Liver (tissue), 8 donors: ENCODE measurements at regions not wholly inside any gene's neighbourhood (a gene's known extent, or its start where the extent isn't known, plus 50 kb on each side); places are given as distances from the start of the nearest gene placed in this dataset.

ENCODE experiments used
- DNase-seq: peaks from one replicate; pipeline ENCODE4 v3.0.0-alpha.2; 2017; ENCODE audit warnings: low spot score
- H3K27ac ChIP-seq, 2 donors: one replicate each; pipeline ENCODE4 v1.7.0; 2013; ENCODE audit warnings: inconsistent platforms in 2 of 2, low read length in 2 of 2, control low read depth in 1 of 2, low read depth in 1 of 2, mild to moderate bottlenecking in 1 of 2
- H3K27me3 ChIP-seq, 4 donors: one replicate each; pipeline versions ENCODE4 v1.6.1 to v1.7.0; 2013; ENCODE audit warnings: low read length in 3 of 4, inconsistent platforms in 1 of 4, mild to moderate bottlenecking in 1 of 4, moderate library complexity in 1 of 4; ENCODE audit not compliant: control insufficient read depth in 4 of 4, insufficient read depth in 4 of 4
- H3K36me3 ChIP-seq, 4 donors: one replicate each; pipeline versions ENCODE4 v1.6.1 to v1.7.0; 2013; ENCODE audit warnings: low read length in 3 of 4, mild to moderate bottlenecking in 3 of 4, low read depth in 1 of 4, moderate library complexity in 1 of 4; ENCODE audit not compliant: control insufficient read depth in 4 of 4, insufficient read depth in 3 of 4
- H3K4me1 ChIP-seq, 4 donors: one replicate each; pipeline versions ENCODE4 v1.6.1 to v1.7.0; 2013; ENCODE audit warnings: low read length in 3 of 4, mild to moderate bottlenecking in 3 of 4, moderate library complexity in 1 of 4; ENCODE audit not compliant: control insufficient read depth in 4 of 4, insufficient read depth in 4 of 4
- H3K4me3 ChIP-seq, 3 donors: one replicate each; pipeline versions ENCODE4 v1.6.1 to v1.7.0; 2013; ENCODE audit warnings: low read length in 3 of 3, control low read depth in 1 of 3, low read depth in 1 of 3, mild to moderate bottlenecking in 1 of 3
- H3K9ac ChIP-seq, 2 donors: one replicate each; pipeline ENCODE4 v1.7.0; 2013; ENCODE audit warnings: low read length in 2 of 2, mild to moderate bottlenecking in 2 of 2, moderate library complexity in 2 of 2, control low read depth in 1 of 2, low read depth in 1 of 2
- H3K9me3 ChIP-seq, 4 donors: one replicate each; pipeline versions ENCODE4 v1.6.1 to v1.7.0; 2013; ENCODE audit warnings: low read length in 3 of 4; ENCODE audit not compliant: control insufficient read depth in 4 of 4
- ATF3 ChIP-seq: IDR thresholded peaks from 2 replicates; pipeline ENCODE4 v1.6.1; 2016; ENCODE audit warnings: antibody characterized with exemption
- EGR1 ChIP-seq, 2 donors: IDR thresholded peaks; 2 replicates each; pipeline ENCODE4 v1.6.1; 2016 to 2018; ENCODE audit warnings: antibody characterized with exemption in 2 of 2, low read depth in 2 of 2
- FOXA1 ChIP-seq: IDR thresholded peaks from 2 replicates; pipeline ENCODE4 v1.6.1; 2016; ENCODE audit warnings: antibody characterized with exemption
- FOXA2 ChIP-seq: IDR thresholded peaks from 2 replicates; pipeline ENCODE4 v1.6.1; 2016; ENCODE audit warnings: antibody characterized with exemption
- HNF4A ChIP-seq, 2 donors: conservative IDR thresholded peaks; 2 replicates each; pipeline ENCODE4 v1.6.1; 2016; ENCODE audit warnings: antibody characterized with exemption in 2 of 2, mild to moderate bottlenecking in 2 of 2
- JUND ChIP-seq, 2 donors: IDR thresholded peaks; 2 replicates each; pipeline ENCODE4 v1.6.1; 2016; ENCODE audit warnings: antibody characterized with exemption in 2 of 2
- MAX ChIP-seq: IDR thresholded peaks from 2 replicates; pipeline ENCODE4 v1.6.1; 2016; ENCODE audit warnings: antibody characterized with exemption
- NR2F2 ChIP-seq: IDR thresholded peaks from 2 replicates; pipeline ENCODE4 v1.6.1; 2016; ENCODE audit warnings: antibody characterized with exemption
- RAD21 ChIP-seq, 2 donors: IDR thresholded peaks; 2 replicates each; pipeline ENCODE4 v1.6.1; 2016; ENCODE audit warnings: antibody characterized with exemption in 2 of 2, mild to moderate bottlenecking in 2 of 2
- RXRA ChIP-seq, 2 donors: IDR thresholded peaks; 2 replicates each; pipeline ENCODE4 v1.6.1; 2017 to 2018; ENCODE audit warnings: antibody characterized with exemption in 2 of 2, mild to moderate bottlenecking in 1 of 2
- SP1 ChIP-seq: IDR thresholded peaks from 2 replicates; pipeline ENCODE4 v1.6.1; 2018; ENCODE audit warnings: antibody characterized with exemption, mild to moderate bottlenecking
- TAF1 ChIP-seq: conservative IDR thresholded peaks from 2 replicates; pipeline ENCODE4 v1.6.1; 2016; ENCODE audit warnings: antibody characterized with exemption, mild to moderate bottlenecking
- YY1 ChIP-seq: IDR thresholded peaks from 2 replicates; pipeline ENCODE4 v1.6.1; 2016; ENCODE audit warnings: antibody characterized with exemption, mild to moderate bottlenecking
- WGBS: extraction: QIAGEN DNeasy Blood & Tissue Kit; methylation state at CpG from one replicate; pipeline ENCODE4 v1.1.7; 2013; 5-methylcytosine and 5-hydroxymethylcytosine counted together
- TF ChIP-seq, protein P1 (sequence below): IDR thresholded peaks from 2 replicates; pipeline ENCODE4 v1.6.1; 2016; ENCODE audit warnings: antibody characterized with exemption, mild to moderate bottlenecking
- TF ChIP-seq, protein P2 (sequence below): fragments of 150-350 bp; IDR thresholded peaks from 2 replicates; pipeline ENCODE4 v1.5.1; 2017; ENCODE audit warnings: improper control_type of control experiment, low read depth, low read length; ENCODE audit not compliant: missing input control
- TF ChIP-seq, protein P3 (sequence below): IDR thresholded peaks from 2 replicates; pipeline ENCODE4 v1.6.1; 2016; ENCODE audit warnings: antibody characterized with exemption
- donor health status: healthy.
- donor health status: healthy.
- donor health status: healthy.
- donor health status: healthy.
- donor health status: healthy.

GRCh38 chr4:25505637-25505991 lies 128.6 kb downstream of the ANAPC4 start:
- no peak overlapping the region for H3K27ac ChIP-seq
- no peak overlapping the region for H3K4me3 ChIP-seq
- H3K9ac ChIP-seq, result no peak overlapping the region
- no peaks in the 10 kb centered on the region for H3K4me1 ChIP-seq
- no peak for DNase-seq
- no peaks in the 10 kb centered on the region for H3K9me3 ChIP-seq
- 94% methylated on average over 23 of the region's 23 CpGs for WGBS
- TF ChIP-seq TAF1, result no peak
- H3K27me3 ChIP-seq, result no peaks in the 10 kb centered on the region
- no peaks in the 10 kb centered on the region for H3K36me3 ChIP-seq

DNA sequence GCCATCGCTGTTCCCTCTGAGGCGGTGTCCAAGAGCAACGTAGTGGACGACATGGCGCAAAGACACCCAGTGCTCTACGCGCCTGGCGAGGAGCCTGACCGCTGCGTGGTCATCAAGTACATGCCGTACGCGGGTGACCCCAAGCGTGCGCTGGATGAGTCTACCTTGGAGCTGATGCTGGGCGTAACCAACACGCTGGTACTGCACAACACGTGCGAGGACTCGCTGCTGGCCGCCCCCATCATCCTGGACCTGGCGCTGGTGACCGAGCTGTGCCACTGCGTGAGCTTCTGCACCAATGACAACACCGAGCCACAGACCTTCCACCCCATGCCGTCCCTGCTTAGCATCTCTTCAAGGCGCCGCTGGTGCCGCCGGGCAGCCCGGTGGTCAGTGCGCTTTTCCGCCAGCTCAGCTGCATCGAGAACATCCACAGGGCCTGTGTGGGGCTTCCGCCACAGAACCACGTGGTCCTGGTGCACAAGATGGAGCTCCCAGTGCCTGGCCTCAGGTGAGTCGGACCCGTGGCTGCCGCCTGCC lies 129.0 kb downstream of the ANAPC4 start:
- H3K9ac ChIP-seq, result no peak overlapping the region
- H3K36me3 ChIP-seq, result no peaks in the 10 kb centered on the region
- WGBS, result 97% methylated on average over 39 of the region's 39 CpGs
- TF ChIP-seq HNF4A (conservative IDR thresholded peaks at IDR 0.05) (no peak), RXRA (IDR thresholded peaks at IDR 0.05) (no peak), YY1 (no peak), RAD21 (IDR thresholded peaks at IDR 0.05) (no peak), FOXA1 (no peak), SP1 (no peak), TAF1 (no peak), MAX (no peak), FOXA2 (no peak), JUND (IDR thresholded peaks at IDR 0.05) (no peak), EGR1 (IDR thresholded peaks at IDR 0.05; ENCODE audit: low read depth in 2 of 2) (no peak), ATF3 (no peak), NR2F2 (no peak)
- TF ChIP-seq, protein P1, sequence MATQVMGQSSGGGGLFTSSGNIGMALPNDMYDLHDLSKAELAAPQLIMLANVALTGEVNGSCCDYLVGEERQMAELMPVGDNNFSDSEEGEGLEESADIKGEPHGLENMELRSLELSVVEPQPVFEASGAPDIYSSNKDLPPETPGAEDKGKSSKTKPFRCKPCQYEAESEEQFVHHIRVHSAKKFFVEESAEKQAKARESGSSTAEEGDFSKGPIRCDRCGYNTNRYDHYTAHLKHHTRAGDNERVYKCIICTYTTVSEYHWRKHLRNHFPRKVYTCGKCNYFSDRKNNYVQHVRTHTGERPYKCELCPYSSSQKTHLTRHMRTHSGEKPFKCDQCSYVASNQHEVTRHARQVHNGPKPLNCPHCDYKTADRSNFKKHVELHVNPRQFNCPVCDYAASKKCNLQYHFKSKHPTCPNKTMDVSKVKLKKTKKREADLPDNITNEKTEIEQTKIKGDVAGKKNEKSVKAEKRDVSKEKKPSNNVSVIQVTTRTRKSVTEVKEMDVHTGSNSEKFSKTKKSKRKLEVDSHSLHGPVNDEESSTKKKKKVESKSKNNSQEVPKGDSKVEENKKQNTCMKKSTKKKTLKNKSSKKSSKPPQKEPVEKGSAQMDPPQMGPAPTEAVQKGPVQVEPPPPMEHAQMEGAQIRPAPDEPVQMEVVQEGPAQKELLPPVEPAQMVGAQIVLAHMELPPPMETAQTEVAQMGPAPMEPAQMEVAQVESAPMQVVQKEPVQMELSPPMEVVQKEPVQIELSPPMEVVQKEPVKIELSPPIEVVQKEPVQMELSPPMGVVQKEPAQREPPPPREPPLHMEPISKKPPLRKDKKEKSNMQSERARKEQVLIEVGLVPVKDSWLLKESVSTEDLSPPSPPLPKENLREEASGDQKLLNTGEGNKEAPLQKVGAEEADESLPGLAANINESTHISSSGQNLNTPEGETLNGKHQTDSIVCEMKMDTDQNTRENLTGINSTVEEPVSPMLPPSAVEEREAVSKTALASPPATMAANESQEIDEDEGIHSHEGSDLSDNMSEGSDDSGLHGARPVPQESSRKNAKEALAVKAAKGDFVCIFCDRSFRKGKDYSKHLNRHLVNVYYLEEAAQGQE, result no peak
- TF ChIP-seq, protein P2, sequence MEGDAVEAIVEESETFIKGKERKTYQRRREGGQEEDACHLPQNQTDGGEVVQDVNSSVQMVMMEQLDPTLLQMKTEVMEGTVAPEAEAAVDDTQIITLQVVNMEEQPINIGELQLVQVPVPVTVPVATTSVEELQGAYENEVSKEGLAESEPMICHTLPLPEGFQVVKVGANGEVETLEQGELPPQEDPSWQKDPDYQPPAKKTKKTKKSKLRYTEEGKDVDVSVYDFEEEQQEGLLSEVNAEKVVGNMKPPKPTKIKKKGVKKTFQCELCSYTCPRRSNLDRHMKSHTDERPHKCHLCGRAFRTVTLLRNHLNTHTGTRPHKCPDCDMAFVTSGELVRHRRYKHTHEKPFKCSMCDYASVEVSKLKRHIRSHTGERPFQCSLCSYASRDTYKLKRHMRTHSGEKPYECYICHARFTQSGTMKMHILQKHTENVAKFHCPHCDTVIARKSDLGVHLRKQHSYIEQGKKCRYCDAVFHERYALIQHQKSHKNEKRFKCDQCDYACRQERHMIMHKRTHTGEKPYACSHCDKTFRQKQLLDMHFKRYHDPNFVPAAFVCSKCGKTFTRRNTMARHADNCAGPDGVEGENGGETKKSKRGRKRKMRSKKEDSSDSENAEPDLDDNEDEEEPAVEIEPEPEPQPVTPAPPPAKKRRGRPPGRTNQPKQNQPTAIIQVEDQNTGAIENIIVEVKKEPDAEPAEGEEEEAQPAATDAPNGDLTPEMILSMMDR, result no peak
- TF ChIP-seq, protein P3, sequence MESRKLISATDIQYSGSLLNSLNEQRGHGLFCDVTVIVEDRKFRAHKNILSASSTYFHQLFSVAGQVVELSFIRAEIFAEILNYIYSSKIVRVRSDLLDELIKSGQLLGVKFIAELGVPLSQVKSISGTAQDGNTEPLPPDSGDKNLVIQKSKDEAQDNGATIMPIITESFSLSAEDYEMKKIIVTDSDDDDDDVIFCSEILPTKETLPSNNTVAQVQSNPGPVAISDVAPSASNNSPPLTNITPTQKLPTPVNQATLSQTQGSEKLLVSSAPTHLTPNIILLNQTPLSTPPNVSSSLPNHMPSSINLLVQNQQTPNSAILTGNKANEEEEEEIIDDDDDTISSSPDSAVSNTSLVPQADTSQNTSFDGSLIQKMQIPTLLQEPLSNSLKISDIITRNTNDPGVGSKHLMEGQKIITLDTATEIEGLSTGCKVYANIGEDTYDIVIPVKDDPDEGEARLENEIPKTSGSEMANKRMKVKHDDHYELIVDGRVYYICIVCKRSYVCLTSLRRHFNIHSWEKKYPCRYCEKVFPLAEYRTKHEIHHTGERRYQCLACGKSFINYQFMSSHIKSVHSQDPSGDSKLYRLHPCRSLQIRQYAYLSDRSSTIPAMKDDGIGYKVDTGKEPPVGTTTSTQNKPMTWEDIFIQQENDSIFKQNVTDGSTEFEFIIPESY, result no peak
- H3K27me3 ChIP-seq, result no peaks in the 10 kb centered on the region
- no peak for DNase-seq
- no peak overlapping the region for H3K27ac ChIP-seq
- H3K4me1 ChIP-seq, result no peaks in the 10 kb centered on the region
- H3K9me3 ChIP-seq, result no peaks in the 10 kb centered on the region
- no peak overlapping the region for H3K4me3 ChIP-seq
